ENCODE measurements at regions not wholly inside any gene's neighbourhood (a gene's known extent, or its start where the extent isn't known, plus 50 kb on each side); places are given as distances from the start of the nearest gene placed in this dataset.

GRCh38 chr9:108609897-108610253 lies 245.9 kb downstream of the ACTL7B start:
- H3K9me3 Mint-ChIP-seq (ENCODE audit: unreplicated experiment), result no peaks in the 10 kb centered on the region
- no TSS peak for BruUV-seq (replicated peaks)
- no peak overlapping the region for H3K4me3 Mint-ChIP-seq (ENCODE audit: unreplicated experiment)
- H3K27me3 Mint-ChIP-seq (ENCODE audit: insufficient read depth, unreplicated experiment), result no peaks in the 10 kb centered on the region
- ChIA-PET POLR2A (interaction anchor here (0.6 to 1.5 kb wide), 5 partner anchors 13 to 133 kb away, joined by 3 to 5 read pairs (median 3); no protein-coding TSS in a partner anchor), CTCF (no interaction called here)
- no peak for DNase-seq (ENCODE audit: unreplicated experiment)
- peaks cover 15% of the 10 kb centered on the region for H3K4me1 Mint-ChIP-seq (ENCODE audit: insufficient read depth, unreplicated experiment)
- TF ChIP-seq CTCF (IDR thresholded peaks at IDR 0.05; ENCODE audit: unreplicated experiment), result no peak
- intact Hi-C loops (cut with micrococcal nuclease), result no loop called here
- peak overlapping the region; percentile 43 for H3K27ac Mint-ChIP-seq (ENCODE audit: low read depth, unreplicated experiment)
- no peaks in the 10 kb centered on the region for H3K36me3 Mint-ChIP-seq (ENCODE audit: insufficient read depth, unreplicated experiment)

GRCh38 chr9:108609227-108609896 lies 246.4 kb downstream of the ACTL7B start:
- Mint-ChIP-seq H3K27ac (ENCODE audit: low read depth, unreplicated experiment) (peak overlapping the region; percentile 43), H3K27me3 (ENCODE audit: insufficient read depth, unreplicated experiment) (no peaks in the 10 kb centered on the region)

GRCh38 chr9:108607607-108608006 lies 248.2 kb downstream of the ACTL7B start:
- Mint-ChIP-seq H3K4me3 (ENCODE audit: unreplicated experiment) (no peak overlapping the region), H3K4me1 (ENCODE audit: insufficient read depth, unreplicated experiment) (peaks cover 19% of the 10 kb centered on the region), H3K9me3 (ENCODE audit: unreplicated experiment) (no peaks in the 10 kb centered on the region), H3K27me3 (ENCODE audit: insufficient read depth, unreplicated experiment) (no peaks in the 10 kb centered on the region), H3K27ac (ENCODE audit: low read depth, unreplicated experiment) (no peak overlapping the region), H3K36me3 (ENCODE audit: insufficient read depth, unreplicated experiment) (no peaks in the 10 kb centered on the region)
- ChIA-PET CTCF (interaction anchor here (0.9 to 1.4 kb wide), 2 partner anchors 17 to 149 kb away, joined by 3 to 4 read pairs; no protein-coding TSS in a partner anchor), POLR2A (no interaction called here)
- DNase-seq (ENCODE audit: unreplicated experiment), result no peak
- no peak for TF ChIP-seq CTCF (IDR thresholded peaks at IDR 0.05; ENCODE audit: unreplicated experiment)
- intact Hi-C loops (cut with micrococcal nuclease), result no loop called here
- BruUV-seq (replicated peaks), result no TSS peak

More at GRCh38 chr9:108609227-108609896, 246.4 kb downstream of the ACTL7B start:
- TF ChIP-seq CTCF (IDR thresholded peaks at IDR 0.05; ENCODE audit: unreplicated experiment), result no peak
- no TSS peak for BruUV-seq (replicated peaks)
- Mint-ChIP-seq H3K4me3 (ENCODE audit: unreplicated experiment) (no peak overlapping the region), H3K4me1 (ENCODE audit: insufficient read depth, unreplicated experiment) (peaks cover 15% of the 10 kb centered on the region), H3K9me3 (ENCODE audit: unreplicated experiment) (no peaks in the 10 kb centered on the region), H3K36me3 (ENCODE audit: insufficient read depth, unreplicated experiment) (no peaks in the 10 kb centered on the region)
- DNase-seq (ENCODE audit: unreplicated experiment), result peak; percentile 22
- ChIA-PET POLR2A (interaction anchor here (0.6 to 1.5 kb wide), 6 partner anchors 12 to 1095 kb away, joined by 3 to 5 read pairs (median 3); no protein-coding TSS in a partner anchor), CTCF (no interaction called here)
- intact Hi-C loops (cut with micrococcal nuclease), result no loop called here

GRCh38 chr9:108606401-108606800 lies 249.4 kb downstream of the ACTL7B start:
- Mint-ChIP-seq H3K27ac (ENCODE audit: low read depth, unreplicated experiment) (peak overlapping the region; percentile 68), H3K27me3 (ENCODE audit: insufficient read depth, unreplicated experiment) (no peaks in the 10 kb centered on the region), H3K4me3 (ENCODE audit: unreplicated experiment) (no peak overlapping the region), H3K9me3 (ENCODE audit: unreplicated experiment) (no peaks in the 10 kb centered on the region), H3K36me3 (ENCODE audit: insufficient read depth, unreplicated experiment) (no peaks in the 10 kb centered on the region), H3K4me1 (ENCODE audit: insufficient read depth, unreplicated experiment) (peaks cover 25% of the 10 kb centered on the region)
- peak; percentile 20 for DNase-seq (ENCODE audit: unreplicated experiment)
- ChIA-PET POLR2A (interaction anchor here (0.6 kb wide), 1 partner anchor 9 kb away, joined by 3 read pairs; no protein-coding TSS in a partner anchor), CTCF (no interaction called here)
- no peak for TF ChIP-seq CTCF (IDR thresholded peaks at IDR 0.05; ENCODE audit: unreplicated experiment)
- BruUV-seq (replicated peaks), result no TSS peak
- intact Hi-C loops (cut with micrococcal nuclease), result no loop called here
